HL-60 (cell line): ENCODE measurements at regions not wholly inside any gene's neighbourhood (a gene's known extent, or its start where the extent isn't known, plus 50 kb on each side); places are given as distances from the start of the nearest gene placed in this dataset.

Experiments used
- DNase-seq, 2 experiments: peaks; one replicate each; pipeline ENCODE4 v3.0.0-alpha.2; 2010 to 2020; ENCODE audit warnings: low read depth in 1 of 2, low spot score in 1 of 2
- H3K27ac ChIP-seq: fragments of 250-450 bp; sonication (Bioruptor Pico); replicated peaks from 2 replicates; pipeline ENCODE4 v1.5.1; 2020; ENCODE audit warnings: mild to moderate bottlenecking, moderate library complexity
- H3K27me3 ChIP-seq: fragments of 250-450 bp; sonication (Bioruptor Pico); 2 replicates; pipeline ENCODE4 v1.5.1; 2021; ENCODE audit warnings: mild to moderate bottlenecking, moderate library complexity; ENCODE audit not compliant: insufficient read depth, poor library complexity, severe bottlenecking
- H3K4me3 ChIP-seq: replicated peaks from 2 replicates; pipeline ENCODE4 v1.5.1; 2011; ENCODE audit warnings: mild to moderate bottlenecking, control low read depth, low read length; ENCODE audit not compliant: insufficient read depth
- GABPA ChIP-seq: IDR thresholded peaks from 2 replicates; pipeline ENCODE4 v1.6.1; 2012; ENCODE audit warnings: low read depth
- POLR2AphosphoS5 ChIP-seq: IDR thresholded peaks from 2 replicates; pipeline ENCODE4 v1.6.1; 2012; ENCODE audit warnings: low read depth
- SPI1 ChIP-seq: IDR thresholded peaks from 2 replicates; pipeline ENCODE4 v1.6.1; 2012; ENCODE audit warnings: low read depth, mild to moderate bottlenecking, borderline replicate concordance
- TF ChIP-seq, protein P1 (sequence below): IDR thresholded peaks from 2 replicates; pipeline ENCODE4 v1.6.1; 2012; ENCODE audit warnings: low read depth; ENCODE audit not compliant: insufficient replicate concordance
- TF ChIP-seq, protein P2 (sequence below): IDR thresholded peaks from one replicate; pipeline ENCODE4 v1.5.1; 2011; ENCODE audit warnings: low read length, control low read depth, inconsistent platforms; ENCODE audit not compliant: insufficient read depth

DNA sequence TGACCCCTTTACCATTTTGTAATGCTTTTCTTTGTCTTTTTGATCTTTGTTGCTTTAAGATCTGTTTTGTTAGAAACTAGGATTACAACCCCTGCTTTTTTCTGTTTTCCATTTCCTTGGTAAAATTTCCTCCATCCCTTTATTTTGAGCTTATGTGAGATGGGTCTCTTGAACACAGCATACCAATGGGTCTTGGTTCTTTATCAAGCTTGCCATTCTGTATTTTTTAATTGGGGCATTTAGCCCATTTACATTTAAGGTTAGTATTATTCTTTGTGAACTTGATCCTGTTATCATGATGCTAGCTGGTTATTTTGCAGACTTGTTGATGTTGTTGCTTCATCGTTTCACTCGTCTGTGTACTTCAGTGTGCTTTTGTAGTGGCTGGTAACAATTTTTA, 337.3 kb downstream of the SPATA31D1 start:
- no peak overlapping the region for H3K27ac ChIP-seq
- TF ChIP-seq GABPA (no peak), SPI1 (no peak), POLR2AphosphoS5 (no peak)
- TF ChIP-seq, protein P1, sequence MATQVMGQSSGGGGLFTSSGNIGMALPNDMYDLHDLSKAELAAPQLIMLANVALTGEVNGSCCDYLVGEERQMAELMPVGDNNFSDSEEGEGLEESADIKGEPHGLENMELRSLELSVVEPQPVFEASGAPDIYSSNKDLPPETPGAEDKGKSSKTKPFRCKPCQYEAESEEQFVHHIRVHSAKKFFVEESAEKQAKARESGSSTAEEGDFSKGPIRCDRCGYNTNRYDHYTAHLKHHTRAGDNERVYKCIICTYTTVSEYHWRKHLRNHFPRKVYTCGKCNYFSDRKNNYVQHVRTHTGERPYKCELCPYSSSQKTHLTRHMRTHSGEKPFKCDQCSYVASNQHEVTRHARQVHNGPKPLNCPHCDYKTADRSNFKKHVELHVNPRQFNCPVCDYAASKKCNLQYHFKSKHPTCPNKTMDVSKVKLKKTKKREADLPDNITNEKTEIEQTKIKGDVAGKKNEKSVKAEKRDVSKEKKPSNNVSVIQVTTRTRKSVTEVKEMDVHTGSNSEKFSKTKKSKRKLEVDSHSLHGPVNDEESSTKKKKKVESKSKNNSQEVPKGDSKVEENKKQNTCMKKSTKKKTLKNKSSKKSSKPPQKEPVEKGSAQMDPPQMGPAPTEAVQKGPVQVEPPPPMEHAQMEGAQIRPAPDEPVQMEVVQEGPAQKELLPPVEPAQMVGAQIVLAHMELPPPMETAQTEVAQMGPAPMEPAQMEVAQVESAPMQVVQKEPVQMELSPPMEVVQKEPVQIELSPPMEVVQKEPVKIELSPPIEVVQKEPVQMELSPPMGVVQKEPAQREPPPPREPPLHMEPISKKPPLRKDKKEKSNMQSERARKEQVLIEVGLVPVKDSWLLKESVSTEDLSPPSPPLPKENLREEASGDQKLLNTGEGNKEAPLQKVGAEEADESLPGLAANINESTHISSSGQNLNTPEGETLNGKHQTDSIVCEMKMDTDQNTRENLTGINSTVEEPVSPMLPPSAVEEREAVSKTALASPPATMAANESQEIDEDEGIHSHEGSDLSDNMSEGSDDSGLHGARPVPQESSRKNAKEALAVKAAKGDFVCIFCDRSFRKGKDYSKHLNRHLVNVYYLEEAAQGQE = no peak
- TF ChIP-seq, protein P2, sequence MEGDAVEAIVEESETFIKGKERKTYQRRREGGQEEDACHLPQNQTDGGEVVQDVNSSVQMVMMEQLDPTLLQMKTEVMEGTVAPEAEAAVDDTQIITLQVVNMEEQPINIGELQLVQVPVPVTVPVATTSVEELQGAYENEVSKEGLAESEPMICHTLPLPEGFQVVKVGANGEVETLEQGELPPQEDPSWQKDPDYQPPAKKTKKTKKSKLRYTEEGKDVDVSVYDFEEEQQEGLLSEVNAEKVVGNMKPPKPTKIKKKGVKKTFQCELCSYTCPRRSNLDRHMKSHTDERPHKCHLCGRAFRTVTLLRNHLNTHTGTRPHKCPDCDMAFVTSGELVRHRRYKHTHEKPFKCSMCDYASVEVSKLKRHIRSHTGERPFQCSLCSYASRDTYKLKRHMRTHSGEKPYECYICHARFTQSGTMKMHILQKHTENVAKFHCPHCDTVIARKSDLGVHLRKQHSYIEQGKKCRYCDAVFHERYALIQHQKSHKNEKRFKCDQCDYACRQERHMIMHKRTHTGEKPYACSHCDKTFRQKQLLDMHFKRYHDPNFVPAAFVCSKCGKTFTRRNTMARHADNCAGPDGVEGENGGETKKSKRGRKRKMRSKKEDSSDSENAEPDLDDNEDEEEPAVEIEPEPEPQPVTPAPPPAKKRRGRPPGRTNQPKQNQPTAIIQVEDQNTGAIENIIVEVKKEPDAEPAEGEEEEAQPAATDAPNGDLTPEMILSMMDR = no peak
- no peak overlapping the region for H3K4me3 ChIP-seq
- DNase-seq = no peak
- H3K27me3 ChIP-seq = no peaks in the 10 kb centered on the region

DNA sequence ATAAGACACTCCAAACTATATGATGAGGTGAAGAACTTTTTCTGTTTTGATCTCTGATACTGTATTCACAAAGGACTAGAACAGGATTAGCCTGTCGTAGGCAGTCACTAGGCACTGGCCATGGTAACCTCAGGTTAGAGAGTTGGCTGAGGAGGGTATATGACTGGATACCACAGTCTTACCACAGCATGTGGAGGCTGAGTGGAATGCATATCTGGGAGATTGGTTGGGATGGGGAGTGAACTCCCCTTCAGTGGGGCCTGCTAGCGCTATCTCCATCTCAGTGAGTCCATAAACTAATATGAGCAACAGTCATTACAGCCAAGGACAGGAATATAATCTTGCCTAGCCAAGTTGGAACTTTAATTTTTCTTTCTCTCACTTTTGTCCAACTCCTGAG, 339.1 kb downstream of the SPATA31D1 start:
- Histone ChIP-seq H3K4me3 (no peak overlapping the region), H3K27me3 (no peaks in the 10 kb centered on the region), H3K27ac (no peak overlapping the region)
- DNase-seq = no peak
- TF ChIP-seq, protein P2 = no peak
- TF ChIP-seq GABPA (no peak), POLR2AphosphoS5 (no peak), SPI1 (no peak)
- TF ChIP-seq, protein P1 = no peak

DNA sequence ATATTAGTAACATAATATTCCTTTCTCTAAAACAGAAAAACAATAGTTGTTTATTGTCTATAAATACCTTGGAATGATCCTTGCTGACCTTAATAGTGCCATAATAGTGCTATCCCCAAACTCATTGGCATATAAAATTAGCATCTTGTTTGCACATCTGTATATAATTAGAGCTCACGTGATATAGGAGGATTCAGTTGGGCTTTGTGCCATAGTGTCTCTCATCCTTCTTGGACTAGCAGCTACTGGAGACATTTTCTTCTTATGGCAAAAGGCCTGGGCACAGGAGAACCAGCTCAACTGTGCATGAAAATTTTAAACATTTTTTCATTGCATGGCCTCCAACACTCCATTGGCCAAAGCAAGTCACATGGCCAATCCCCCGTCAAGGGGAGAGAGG, 342.5 kb downstream of the SPATA31D1 start:
- TF ChIP-seq, protein P2 = no peak
- TF ChIP-seq SPI1 = no peak
- no peak for TF ChIP-seq POLR2AphosphoS5
- no peak for TF ChIP-seq GABPA
- TF ChIP-seq, protein P1 = no peak
- no peaks in the 10 kb centered on the region for H3K27me3 ChIP-seq
- DNase-seq = no peak
- H3K4me3 ChIP-seq = no peak overlapping the region
- no peak overlapping the region for H3K27ac ChIP-seq
